ENCODE measurements at regions not wholly inside any gene's neighbourhood (a gene's known extent, or its start where the extent isn't known, plus 50 kb on each side); places are given as distances from the start of the nearest gene placed in this dataset.

GRCh38 chr4:159503236-159504008 is 400.5 kb downstream of the RAPGEF2 start:
- TF ChIP-seq, protein P1, sequence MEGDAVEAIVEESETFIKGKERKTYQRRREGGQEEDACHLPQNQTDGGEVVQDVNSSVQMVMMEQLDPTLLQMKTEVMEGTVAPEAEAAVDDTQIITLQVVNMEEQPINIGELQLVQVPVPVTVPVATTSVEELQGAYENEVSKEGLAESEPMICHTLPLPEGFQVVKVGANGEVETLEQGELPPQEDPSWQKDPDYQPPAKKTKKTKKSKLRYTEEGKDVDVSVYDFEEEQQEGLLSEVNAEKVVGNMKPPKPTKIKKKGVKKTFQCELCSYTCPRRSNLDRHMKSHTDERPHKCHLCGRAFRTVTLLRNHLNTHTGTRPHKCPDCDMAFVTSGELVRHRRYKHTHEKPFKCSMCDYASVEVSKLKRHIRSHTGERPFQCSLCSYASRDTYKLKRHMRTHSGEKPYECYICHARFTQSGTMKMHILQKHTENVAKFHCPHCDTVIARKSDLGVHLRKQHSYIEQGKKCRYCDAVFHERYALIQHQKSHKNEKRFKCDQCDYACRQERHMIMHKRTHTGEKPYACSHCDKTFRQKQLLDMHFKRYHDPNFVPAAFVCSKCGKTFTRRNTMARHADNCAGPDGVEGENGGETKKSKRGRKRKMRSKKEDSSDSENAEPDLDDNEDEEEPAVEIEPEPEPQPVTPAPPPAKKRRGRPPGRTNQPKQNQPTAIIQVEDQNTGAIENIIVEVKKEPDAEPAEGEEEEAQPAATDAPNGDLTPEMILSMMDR (IDR thresholded peaks at IDR 0.05): no peak
- TF ChIP-seq POLR2AphosphoS5 (IDR thresholded peaks at IDR 0.05): no peak

Measured in sigmoid colon (tissue), 4 donors.